ENCODE measurements at regions not wholly inside any gene's neighbourhood (a gene's known extent, or its start where the extent isn't known, plus 50 kb on each side); places are given as distances from the start of the nearest gene placed in this dataset.

GRCh38 chr6:20302702-20303251 lies 90.5 kb upstream of the MBOAT1 start:
- Histone ChIP-seq H3K27me3 (no peaks in the 10 kb centered on the region), H3K4me1 (ENCODE audit: insufficient read depth) (no peaks in the 10 kb centered on the region), H3K4me3 (no peak overlapping the region), H3K36me3 (no peaks in the 10 kb centered on the region), H3K27ac (no peak overlapping the region), H3K9me3 (no peaks in the 10 kb centered on the region)
- no peak for TF ChIP-seq POLR2A (IDR thresholded peaks at IDR 0.05)
- TF ChIP-seq, protein P1, sequence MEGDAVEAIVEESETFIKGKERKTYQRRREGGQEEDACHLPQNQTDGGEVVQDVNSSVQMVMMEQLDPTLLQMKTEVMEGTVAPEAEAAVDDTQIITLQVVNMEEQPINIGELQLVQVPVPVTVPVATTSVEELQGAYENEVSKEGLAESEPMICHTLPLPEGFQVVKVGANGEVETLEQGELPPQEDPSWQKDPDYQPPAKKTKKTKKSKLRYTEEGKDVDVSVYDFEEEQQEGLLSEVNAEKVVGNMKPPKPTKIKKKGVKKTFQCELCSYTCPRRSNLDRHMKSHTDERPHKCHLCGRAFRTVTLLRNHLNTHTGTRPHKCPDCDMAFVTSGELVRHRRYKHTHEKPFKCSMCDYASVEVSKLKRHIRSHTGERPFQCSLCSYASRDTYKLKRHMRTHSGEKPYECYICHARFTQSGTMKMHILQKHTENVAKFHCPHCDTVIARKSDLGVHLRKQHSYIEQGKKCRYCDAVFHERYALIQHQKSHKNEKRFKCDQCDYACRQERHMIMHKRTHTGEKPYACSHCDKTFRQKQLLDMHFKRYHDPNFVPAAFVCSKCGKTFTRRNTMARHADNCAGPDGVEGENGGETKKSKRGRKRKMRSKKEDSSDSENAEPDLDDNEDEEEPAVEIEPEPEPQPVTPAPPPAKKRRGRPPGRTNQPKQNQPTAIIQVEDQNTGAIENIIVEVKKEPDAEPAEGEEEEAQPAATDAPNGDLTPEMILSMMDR (IDR thresholded peaks at IDR 0.05): no peak
- DNase-seq: no peak
- WGBS, 3 donors: 12 to 23% (median 17%) methylated on average over 5 of the region's 5 CpGs
- intact Hi-C loops (cut with DNase I): no loop called here

GRCh38 chr6:20306491-20306890 lies 94.2 kb upstream of the MBOAT1 start:
- no peak for TF ChIP-seq POLR2A (IDR thresholded peaks at IDR 0.05)
- H3K9me3 ChIP-seq: no peaks in the 10 kb centered on the region
- no peak overlapping the region for H3K4me3 ChIP-seq
- H3K27me3 ChIP-seq: no peaks in the 10 kb centered on the region
- 80 to 86% (median 84%) methylated on average over 14 of the region's 14 CpGs for WGBS, 3 donors
- intact Hi-C loops (cut with DNase I): no loop called here
- no peaks in the 10 kb centered on the region for H3K36me3 ChIP-seq
- no peak overlapping the region for H3K27ac ChIP-seq
- H3K4me1 ChIP-seq (ENCODE audit: insufficient read depth): no peaks in the 10 kb centered on the region
- DNase-seq: no peak

DNA sequence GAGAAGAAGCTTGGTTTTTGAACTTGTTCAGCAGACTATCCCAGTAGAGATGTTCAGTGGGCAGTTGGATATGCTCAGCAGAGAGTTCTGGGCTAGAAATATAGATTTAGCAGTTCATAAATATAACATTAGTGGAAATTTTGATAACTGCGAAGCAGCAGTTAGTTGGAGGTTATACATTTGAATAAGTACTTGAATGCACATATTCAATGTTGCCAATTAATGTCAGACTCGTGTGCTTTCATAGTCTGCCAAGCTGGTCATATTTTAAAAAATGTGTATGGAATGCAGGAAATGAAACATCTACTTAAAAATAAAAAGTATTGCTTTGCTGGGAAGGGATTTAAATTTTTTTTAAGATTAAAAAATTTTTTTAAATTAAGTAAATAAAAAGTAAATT lies 92.5 kb upstream of the E2F3 start:
- intact Hi-C loops (cut with DNase I): no loop called here

DNA sequence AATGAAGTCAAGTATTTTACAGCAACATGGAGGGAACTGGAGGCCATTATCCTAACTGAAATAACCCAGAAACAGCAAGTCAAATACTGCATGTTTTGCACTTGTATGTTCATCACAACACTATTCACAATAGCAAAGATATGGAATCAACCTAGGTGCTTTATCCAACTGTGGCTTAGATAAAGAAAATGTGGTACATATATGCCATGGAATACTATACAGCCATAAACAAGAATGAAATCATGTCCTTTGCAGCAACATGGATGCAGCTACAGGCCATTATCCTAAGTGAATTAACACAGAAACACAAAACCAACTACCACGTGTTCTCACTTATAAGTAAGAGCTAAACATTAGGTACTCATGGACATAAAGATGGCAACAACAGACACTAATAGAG lies 91.5 kb upstream of the E2F3 start:
- H3K4me3 ChIP-seq: no peak overlapping the region
- H3K36me3 ChIP-seq: no peaks in the 10 kb centered on the region
- no peak for DNase-seq
- TF ChIP-seq, protein P1 (IDR thresholded peaks at IDR 0.05): no peak
- TF ChIP-seq POLR2A (IDR thresholded peaks at IDR 0.05): no peak
- H3K27ac ChIP-seq: no peak overlapping the region
- H3K4me1 ChIP-seq (ENCODE audit: insufficient read depth): no peaks in the 10 kb centered on the region
- intact Hi-C loops (cut with DNase I): no loop called here
- H3K27me3 ChIP-seq: no peaks in the 10 kb centered on the region
- H3K9me3 ChIP-seq: no peaks in the 10 kb centered on the region
- 86 to 94% (median 91%) methylated on average over 1 of the region's 1 CpG for WGBS, 3 donors

More for the DNA sequence above, 92.5 kb upstream of the E2F3 start:
- no peak for DNase-seq
- Histone ChIP-seq H3K4me1 (ENCODE audit: insufficient read depth) (no peaks in the 10 kb centered on the region), H3K4me3 (no peak overlapping the region), H3K27ac (no peak overlapping the region), H3K36me3 (no peaks in the 10 kb centered on the region), H3K9me3 (no peaks in the 10 kb centered on the region), H3K27me3 (no peaks in the 10 kb centered on the region)
- no peak for TF ChIP-seq POLR2A (IDR thresholded peaks at IDR 0.05)
- TF ChIP-seq, protein P1 (IDR thresholded peaks at IDR 0.05): no peak
- TF ChIP-seq EP300 (IDR thresholded peaks at IDR 0.05): no peak
- 18 to 24% (median 23%) methylated on average over 2 of the region's 2 CpGs for WGBS, 3 donors

DNA sequence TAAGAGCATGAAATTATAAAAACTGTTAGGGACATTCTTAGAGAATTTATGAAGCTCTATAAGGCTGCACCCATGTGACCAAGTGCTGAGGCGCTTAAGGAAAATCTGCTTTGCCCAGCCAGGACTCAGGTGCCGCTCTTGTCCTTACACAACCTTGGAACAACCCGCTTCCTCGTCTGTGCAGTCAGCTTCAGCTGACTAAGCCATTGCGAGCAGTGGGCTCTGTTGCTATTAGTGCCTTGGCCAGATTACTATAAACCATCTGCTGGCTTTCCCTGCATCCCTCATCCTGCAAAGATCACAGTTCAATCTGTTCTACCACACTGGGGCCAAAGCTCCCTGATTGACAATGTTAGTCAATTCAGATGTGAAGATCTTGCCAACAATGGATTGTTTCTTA lies 89.1 kb upstream of the E2F3 start:
- Histone ChIP-seq H3K36me3 (no peaks in the 10 kb centered on the region), H3K9me3 (no peaks in the 10 kb centered on the region), H3K27me3 (no peaks in the 10 kb centered on the region), H3K27ac (no peak overlapping the region), H3K4me3 (no peak overlapping the region), H3K4me1 (ENCODE audit: insufficient read depth) (no peaks in the 10 kb centered on the region)
- 47 to 67% (median 52%) methylated on average over 5 of the region's 5 CpGs for WGBS, 3 donors
- TF ChIP-seq, protein P1 (IDR thresholded peaks at IDR 0.05): no peak
- TF ChIP-seq POLR2A (IDR thresholded peaks at IDR 0.05) (no peak), EP300 (IDR thresholded peaks at IDR 0.05) (no peak)
- intact Hi-C loops (cut with DNase I): no loop called here
- DNase-seq: no peak
